ENCODE measurements at regions not wholly inside any gene's neighbourhood (a gene's known extent, or its start where the extent isn't known, plus 50 kb on each side); places are given as distances from the start of the nearest gene placed in this dataset.
"Not testable (repeated sequence)": the region's sequence is repeated elsewhere in the genome, so short reads cannot be mapped to it uniquely, and the experiment has no call there.

- DNase-seq (ENCODE audit: low read depth in 2 of 2): no peak
Observed at GRCh38 chr9:75197561-75197960, 109.2 kb downstream of the OSTF1 start.

DNA sequence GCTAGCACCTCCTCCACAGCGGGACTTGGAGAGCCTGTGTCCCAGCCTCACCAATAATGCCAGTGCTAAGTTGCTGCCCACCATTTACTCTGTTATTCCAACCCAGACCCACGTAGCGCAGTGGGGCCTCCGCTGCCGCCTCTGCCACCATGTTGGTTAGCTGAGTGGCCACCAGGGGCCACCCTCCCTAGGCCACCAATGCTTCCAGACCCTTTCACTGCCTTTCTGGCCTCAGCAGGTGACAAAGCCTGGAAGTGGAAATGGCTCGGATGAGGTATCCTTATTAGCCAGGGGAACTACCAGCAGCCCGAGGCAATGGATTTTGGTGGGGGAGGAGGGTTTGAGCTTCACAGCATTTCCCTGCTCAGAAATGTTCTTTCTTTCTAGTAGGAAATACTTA, 110.1 kb downstream of the OSTF1 start:
- no peak for DNase-seq (ENCODE audit: low read depth in 2 of 2)

DNA sequence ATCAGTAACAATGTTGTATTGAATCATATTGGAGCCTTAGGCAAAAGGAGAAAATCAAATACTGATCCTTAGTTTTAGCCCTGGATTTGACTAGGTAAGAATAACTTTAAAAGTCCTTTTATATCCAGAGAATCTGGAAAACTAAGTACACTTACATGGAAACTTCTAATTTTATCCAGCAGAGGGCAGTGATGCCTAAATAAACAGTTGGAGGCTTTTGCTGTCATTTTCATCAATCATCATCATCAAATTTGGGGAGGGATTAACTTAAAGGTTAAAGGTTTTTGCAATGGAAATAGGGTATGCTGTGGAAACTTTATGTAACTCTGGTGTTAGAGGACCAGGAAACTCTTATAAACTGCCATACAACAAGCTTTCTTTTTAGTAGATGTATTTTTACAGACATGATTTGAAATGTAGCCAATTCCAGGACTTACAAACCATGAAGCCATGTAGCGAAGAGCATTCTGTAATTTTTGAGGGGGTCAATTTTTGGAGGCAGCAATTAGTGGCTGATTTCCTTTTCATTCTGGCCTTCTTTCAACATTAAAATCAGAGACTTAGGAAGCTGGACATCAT, 112.7 kb downstream of the OSTF1 start:
- no peak for DNase-seq (ENCODE audit: low read depth in 2 of 2)

GRCh38 chr9:75201480-75202209, 113.3 kb downstream of the OSTF1 start:
- no peak for DNase-seq (ENCODE audit: low read depth in 2 of 2)

DNA sequence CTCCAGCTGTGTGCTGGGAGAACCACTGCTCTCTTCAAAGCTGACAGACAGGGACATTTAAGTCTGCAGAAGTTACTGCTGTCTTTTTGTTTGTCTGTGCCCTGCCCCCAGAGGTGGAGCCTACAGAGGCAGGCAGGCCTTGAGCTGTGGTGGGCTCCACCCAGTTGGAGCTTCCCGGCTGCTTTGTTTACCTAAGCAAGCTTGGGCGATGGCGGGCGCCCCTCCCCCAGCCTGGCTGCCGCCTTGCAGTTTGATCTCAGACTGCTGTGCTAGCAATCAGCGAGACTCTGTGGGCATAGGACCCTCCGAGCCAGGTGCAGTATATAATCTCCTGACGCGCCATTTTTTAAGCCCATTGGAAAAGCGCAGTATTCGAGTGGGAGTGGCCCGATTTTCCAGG, 119.7 kb downstream of the OSTF1 start:
- DNase-seq (ENCODE audit: low read depth in 2 of 2): not testable (repeated sequence)

DNA sequence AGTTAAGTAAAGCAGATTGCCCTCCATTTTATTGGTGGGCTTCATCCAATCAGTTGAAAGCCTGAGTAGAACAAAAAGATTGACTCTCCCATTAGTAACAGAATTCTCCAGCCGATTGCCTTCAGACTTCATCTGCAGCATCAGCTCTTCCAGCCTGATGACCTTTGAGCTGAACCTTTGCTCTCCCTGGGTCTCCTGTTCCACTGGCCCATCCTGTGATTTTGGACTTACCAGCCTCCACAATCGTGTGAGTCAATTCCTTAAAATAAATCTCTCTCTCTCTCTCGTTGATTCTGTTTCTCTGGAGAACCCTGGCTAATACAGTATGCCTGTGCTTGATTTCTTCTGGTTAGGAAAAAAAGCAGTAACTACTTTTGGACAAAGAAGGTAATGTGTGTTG, 121.9 kb downstream of the OSTF1 start:
- DNase-seq (ENCODE audit: low read depth in 2 of 2): no peak

DNA sequence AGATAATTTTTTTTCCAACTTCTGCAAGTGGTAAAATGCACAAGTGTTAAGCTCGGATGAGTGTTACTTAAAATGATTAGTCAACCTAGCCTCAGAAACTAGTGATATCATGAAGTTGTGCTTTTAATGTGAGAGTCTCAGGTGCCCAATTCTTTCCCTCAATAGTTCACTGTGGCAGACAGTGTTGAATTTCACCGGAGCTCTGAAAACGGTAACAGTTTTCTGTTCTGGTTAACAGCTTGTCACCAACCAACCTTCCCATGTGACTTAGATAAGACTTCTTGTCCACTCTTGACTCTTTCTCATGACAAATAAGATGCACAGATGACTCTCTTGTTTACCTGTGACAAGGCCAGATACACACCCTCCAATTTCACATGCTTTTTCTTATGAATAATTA, 125.5 kb downstream of the OSTF1 start:
- DNase-seq (ENCODE audit: low read depth in 2 of 2): no peak

- DNase-seq (ENCODE audit: low read depth in 2 of 2): no peak
Observed at GRCh38 chr9:75226403-75227139, 138.3 kb downstream of the OSTF1 start.

- no peak for DNase-seq (ENCODE audit: low read depth in 2 of 2)
Observed at GRCh38 chr9:75228893-75229292, 140.6 kb downstream of the OSTF1 start.

GRCh38 chr9:75229605-75230332, 141.5 kb downstream of the OSTF1 start:
- DNase-seq (ENCODE audit: low read depth in 2 of 2): no peak

DNA sequence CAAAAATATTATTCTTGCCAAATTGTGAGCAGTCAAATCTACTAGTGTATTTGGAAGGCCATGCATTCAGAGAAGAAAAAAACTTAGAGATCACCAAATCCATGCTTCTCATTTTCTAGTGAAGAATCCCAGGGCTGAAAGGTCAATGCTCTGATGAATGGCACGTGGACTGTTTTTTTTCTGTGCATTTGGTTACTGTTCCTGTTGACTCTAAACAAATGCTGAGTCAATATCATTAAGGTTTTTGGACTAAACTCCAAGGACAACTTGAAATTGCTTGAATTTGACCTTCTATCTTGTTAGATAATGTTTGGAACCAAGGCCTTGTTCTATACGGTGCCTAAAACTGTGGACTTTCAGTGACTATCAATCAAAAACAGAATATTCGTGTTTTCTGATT, 142.2 kb downstream of the OSTF1 start:
- DNase-seq (ENCODE audit: low read depth in 2 of 2): no peak

DNA sequence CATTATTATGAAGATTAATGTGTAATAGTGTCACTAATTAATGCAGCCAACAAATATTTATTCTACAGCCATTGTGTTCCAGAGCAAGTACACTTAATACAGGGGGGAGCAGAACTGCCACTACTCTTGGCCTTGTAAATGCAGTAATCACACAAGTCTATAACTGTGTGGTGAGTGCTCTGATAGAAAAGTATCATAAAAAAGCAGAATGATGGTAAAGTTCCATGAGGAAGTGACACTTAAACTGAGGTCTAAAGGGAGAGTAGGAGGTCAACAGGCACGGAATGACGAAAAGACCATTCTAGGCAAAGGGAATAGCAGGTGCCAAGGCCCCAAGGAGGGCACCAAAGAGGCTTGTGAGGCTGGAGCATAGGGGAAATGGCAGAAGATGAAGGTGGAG, 142.9 kb downstream of the OSTF1 start:
- DNase-seq (ENCODE audit: low read depth in 2 of 2): no peak

- DNase-seq (ENCODE audit: low read depth in 2 of 2): no peak
Observed at GRCh38 chr9:75233011-75233410, 144.7 kb downstream of the OSTF1 start.

GRCh38 chr9:75235632-75236031, 147.3 kb downstream of the OSTF1 start:
- DNase-seq (ENCODE audit: low read depth in 2 of 2): no peak

- DNase-seq (ENCODE audit: low read depth in 2 of 2): no peak
Observed at GRCh38 chr9:75238311-75238976, 150.1 kb downstream of the OSTF1 start.

DNA sequence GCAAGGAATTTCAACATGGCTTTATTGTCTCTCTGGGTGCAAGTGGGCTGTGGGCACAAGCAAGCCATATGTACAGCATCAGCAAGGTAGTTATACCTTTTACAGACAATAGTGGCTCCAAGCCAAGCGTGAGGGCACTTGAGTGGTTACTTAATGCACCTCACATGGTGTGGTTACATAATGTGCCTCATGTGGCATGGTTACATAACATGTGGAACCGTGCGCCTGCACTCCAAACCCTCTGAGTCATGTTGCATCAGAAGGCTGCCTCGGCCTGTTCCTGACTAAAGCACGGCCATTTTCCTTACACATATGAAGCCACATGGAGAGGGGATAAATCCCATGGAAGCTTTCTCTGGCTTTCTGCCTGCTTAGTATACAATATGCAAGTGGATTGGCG, 150.9 kb downstream of the OSTF1 start:
- no peak for DNase-seq (ENCODE audit: low read depth in 2 of 2)

GRCh38 chr9:75242426-75242825, 154.1 kb downstream of the OSTF1 start:
- no peak for DNase-seq (ENCODE audit: low read depth in 2 of 2)

GRCh38 chr9:75246949-75247348, 158.6 kb downstream of the OSTF1 start:
- DNase-seq (ENCODE audit: low read depth in 2 of 2): no peak

- DNase-seq (ENCODE audit: low read depth in 2 of 2): peak in 1 of 2 donors; percentile 9
Observed at GRCh38 chr9:75265525-75265972, 177.2 kb downstream of the OSTF1 start.

GRCh38 chr9:75269197-75269596, 180.9 kb downstream of the OSTF1 start:
- no peak for DNase-seq (ENCODE audit: low read depth in 2 of 2)

DNA sequence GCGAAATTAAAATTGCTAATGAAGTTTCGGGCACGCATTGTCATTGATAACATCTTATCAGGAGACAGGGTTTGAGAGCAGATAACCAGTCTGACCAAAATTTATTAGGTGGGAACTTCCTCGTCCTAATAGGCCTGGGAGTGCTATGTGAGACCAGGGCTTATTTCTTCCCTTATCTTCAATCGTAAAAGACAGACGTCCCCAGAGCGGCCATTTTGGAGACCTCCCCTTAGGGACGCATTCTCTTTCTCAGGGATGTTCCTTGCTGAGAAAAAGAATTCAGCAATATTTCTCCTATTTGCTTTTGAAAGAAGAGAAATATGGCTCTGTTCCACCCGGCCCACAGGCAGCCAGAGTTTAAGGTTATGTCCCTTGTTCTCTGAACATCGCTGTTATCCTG, 184.7 kb downstream of the OSTF1 start:
- not testable (repeated sequence) for DNase-seq (ENCODE audit: low read depth in 2 of 2)

GRCh38 chr9:75274781-75275180, 186.5 kb downstream of the OSTF1 start:
- DNase-seq (ENCODE audit: low read depth in 2 of 2): no peak

All from stimulated activated CD8-positive, alpha-beta memory T cell treated with anti-CD3 and anti-CD28 coated beads, Interleukin-7, amount 100 ng/mL, for 4 hours (primary cell).